M059J (cell line): ENCODE measurements at regions not wholly inside any gene's neighbourhood (a gene's known extent, or its start where the extent isn't known, plus 50 kb on each side); places are given as distances from the start of the nearest gene placed in this dataset.
"Not testable (repeated sequence)": the region's sequence is repeated elsewhere in the genome, so short reads cannot be mapped to it uniquely, and the experiment has no call there.

Source experiments
- DNase-seq: peaks from one replicate; pipeline ENCODE4 v3.0.0-alpha.2; 2012; ENCODE audit warnings: low read depth

DNA sequence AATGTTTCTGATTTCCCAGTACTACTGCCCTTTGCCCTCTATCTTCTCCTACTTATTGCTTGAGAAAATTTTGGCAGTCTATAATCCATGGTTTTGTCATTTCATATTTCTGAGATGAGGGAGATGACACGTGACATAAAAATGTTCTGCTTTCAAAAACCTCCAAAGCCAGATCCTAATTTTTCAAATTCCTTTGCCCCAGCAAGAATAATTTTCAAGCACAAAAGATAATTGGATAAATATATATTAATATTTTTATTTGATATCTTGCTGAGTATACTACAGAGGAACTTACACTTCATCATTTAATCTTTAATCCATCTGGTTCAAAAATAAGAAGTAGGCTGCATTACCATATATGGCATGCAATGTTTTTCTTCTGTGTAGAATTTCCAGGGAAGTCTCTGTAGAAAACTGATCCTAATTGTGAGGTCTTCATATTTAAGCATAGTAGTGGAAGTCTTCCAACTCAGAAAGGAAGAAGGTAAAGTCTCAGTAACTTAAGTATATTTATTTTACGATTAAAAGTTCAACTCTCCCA, 1738.8 kb downstream of the EFNA5 start:
- DNase-seq = no peak

DNA sequence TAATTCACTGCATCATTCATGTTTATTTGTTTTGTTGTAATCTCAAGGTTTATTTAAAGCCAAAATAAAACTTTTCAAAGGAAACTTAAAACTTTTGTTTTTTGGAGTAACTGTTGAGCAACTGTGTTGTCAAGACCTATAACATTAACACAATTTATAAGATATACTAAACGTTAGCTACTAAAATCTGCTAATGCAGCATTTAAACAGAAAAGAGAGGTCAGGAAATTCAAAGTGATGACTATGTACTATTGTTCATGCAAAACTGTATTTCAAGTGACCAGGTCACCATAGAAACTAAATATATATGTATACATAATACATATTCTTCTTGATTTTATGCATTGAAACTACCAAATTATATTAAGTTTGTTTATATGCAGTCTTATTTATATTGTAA, 1740.9 kb downstream of the EFNA5 start:
- no peak for DNase-seq

DNA sequence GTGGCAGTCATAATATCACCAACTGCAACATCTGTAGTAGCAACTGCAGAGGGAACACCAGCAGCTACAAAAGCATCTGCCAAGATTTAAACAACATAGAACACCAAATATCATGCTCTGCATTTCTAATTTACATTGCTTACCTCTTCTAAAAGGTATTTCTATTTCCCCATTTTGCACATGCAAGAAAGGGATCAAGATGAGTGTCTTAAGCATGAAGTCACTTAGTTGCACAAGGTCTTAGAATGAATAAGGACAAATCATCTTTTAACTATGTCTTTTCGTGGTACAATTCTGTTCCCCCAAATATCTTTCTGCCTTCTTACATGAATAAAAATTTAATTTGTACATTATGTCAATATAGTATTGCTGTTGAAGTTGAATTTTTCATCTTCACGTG, 1746.4 kb downstream of the EFNA5 start:
- DNase-seq = peak; percentile 2

DNA sequence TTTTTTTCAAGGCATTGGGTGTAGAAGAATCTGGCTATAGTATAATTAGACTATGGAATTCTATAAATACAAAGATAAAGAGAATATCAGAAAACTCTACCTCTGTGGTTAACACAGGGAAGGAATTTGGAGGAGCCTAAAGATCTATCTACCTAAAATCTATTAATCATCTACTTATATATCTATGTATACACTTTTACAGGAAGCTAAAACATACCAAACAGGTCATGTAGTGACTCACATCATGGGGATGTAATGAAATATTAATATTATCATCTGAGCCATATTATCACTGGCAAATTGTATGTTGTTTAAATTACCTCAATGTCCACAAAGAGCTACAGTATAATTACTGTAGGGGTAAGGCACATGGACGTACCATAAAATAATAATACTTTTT, 1748.2 kb downstream of the EFNA5 start:
- DNase-seq = no peak

DNA sequence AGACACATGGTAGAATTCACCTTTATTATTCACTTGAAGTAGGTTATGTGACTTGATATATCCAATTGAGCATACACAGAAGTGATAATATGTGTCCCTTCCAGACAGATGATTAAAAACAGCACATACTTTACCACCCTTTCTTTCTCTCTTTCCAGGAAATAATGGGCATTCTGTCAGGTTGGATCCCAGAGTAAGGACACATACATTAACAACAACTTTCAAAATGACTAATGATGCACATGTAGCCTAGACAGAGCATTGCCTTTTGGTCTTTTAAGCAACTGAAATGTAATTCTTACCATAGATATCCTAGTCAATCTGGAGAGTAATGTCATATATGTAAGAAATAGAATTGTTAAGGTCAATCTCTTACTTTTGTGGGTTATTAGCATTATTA, 1748.7 kb downstream of the EFNA5 start:
- no peak for DNase-seq

DNA sequence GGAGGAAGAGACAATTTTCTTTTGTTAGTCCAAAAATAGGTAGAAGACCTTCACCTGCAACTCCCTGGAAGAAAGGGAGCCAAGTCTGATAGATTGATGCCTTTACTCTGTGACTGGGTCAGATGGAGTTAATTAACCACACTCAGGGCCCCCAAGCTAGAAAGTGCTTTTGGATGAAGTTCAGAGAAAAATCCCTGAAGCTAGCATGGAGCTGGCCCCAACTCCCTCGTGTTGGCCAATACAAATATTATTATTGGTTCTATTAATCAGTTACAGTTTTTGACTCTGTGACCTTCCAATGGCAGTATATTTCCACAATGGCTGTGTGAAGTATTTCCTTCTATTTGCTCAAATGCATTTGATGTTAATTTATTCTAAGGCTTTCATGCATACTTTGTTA, 1753.5 kb downstream of the EFNA5 start:
- no peak for DNase-seq

DNA sequence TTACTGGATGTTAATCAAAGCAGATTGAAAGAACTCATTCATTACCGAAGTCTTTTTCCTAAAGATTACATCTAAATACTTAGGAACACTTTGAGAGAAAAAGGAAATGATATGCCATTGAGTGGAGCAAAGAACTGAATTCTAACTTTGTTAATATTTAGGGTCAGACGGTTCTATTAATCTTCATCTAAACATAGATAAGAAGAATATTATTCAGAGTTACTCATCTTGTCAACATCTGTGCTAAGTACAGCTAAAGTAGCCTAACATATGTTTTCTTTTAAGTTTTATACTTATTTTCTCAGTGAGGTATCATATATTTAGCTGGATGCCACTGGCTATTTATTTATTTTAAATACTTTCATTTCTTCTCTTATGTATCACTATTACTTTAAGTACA, 1763.7 kb downstream of the EFNA5 start:
- DNase-seq = no peak

DNA sequence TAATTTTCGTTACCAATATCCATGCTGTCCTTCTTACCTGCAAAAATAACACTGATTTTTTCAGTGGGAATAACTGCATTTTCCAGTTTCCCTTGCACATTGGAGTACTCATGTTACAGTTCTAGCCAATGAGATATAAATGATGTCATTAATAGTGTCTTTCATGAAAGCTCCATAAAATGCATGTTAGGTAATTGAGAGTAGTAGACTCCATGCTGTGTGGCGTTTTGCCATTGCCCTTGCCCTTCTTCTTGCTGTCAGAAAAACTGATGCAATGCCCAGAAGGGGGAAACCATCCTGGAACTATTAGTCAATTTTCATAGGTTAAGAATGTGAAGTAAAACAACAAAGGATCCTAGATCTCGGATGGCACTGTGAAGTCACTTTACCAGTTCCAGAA, 1765.3 kb downstream of the EFNA5 start:
- DNase-seq = no peak

DNA sequence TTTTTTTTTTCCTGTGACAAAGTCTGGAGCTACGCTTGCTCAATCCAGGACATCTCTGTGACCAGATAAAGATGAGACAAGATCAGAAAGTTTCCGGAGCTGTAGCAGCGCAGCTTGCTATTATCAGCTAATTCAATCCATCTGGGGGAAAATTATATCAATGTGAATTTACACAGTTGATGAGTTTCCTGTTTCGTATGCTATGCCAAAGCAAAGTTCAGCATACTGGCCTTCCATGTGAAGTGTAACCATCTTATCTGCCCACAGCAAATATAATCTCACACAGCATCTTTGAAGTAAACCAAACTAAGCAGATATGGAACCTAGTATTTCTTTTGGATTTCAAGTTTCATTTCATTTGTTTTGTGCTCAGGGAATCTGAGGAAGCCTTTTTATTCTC, 1767.7 kb downstream of the EFNA5 start:
- DNase-seq = no peak

DNA sequence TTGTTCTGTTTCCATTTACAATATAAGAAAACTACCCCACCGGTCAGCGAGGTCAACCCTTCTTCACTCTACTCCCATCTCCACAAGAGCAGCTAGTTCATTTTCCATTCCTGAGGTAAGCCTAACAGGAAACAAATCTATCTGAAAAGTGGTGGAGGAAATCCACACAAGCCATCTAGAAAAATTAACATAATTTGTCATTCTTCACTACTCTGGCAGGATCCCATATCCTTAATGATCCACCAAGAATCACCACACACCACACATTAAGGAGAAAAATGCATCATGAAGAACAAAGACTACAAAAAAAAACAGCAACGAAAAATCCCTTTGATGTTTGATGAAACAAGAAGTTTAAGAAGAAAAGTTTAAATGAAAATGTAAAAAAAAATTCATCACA, 1771.0 kb downstream of the EFNA5 start:
- DNase-seq = no peak

DNA sequence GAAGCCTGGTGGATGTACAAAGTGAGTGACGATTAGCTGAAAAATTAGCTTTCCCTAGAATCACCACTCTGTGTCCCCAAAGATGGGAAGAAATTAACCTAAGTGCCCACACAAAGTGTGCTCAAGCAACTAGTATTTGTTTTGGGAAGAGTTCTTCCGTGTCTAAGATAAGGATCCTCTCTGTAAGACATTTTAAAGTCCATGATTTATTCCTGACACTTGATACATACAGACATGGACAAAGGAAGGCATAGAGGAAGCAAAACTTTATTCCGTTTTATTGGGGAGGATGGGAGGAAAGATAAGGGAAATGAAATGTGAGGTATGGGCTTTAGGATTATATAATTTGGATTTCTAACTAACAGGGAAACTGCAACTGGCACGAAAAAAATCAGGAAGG, 1772.6 kb downstream of the EFNA5 start:
- no peak for DNase-seq

DNA sequence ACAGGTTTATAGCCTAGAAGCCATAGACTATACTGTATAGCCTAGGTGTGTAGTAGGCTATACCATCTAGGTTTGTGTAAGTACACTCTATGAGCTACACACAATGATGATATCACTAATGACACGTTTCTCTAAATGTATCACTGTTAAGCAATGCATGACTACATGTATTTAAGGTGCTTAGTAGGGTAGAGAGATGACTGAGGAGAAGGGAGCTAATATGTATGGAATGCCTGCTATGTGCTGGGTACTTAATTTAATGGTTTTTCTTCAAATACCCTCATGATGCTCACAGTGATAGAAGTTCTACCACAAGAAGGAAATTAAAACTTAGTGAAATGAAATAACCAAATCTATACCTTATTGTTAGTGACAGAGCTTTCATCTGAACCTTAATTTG, 1785.5 kb downstream of the EFNA5 start:
- DNase-seq = no peak

DNA sequence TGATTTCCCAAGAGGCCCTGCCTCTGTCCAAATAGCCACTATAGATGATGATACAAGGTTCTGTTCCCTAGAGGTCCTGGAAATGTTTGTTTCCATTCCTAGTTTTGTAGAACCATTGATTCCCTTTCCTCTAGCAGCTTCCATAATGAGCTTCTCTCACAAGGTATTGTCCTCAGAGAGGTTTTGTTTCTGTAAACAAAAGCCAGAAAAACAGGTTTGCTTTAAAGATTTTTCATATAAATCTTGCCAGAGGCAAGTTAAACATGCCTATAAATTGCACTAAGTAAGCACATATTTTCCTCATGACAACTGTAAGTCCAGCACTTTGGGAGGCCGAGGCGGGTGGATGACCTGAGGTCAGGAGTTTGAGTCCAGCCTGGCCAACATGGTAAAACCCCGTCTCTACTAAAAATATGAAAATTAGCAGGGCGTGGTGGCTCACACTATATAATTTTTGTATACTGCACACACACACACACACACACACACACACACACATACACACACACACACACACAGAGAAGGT, 1787.7 kb downstream of the EFNA5 start:
- DNase-seq = no peak

DNA sequence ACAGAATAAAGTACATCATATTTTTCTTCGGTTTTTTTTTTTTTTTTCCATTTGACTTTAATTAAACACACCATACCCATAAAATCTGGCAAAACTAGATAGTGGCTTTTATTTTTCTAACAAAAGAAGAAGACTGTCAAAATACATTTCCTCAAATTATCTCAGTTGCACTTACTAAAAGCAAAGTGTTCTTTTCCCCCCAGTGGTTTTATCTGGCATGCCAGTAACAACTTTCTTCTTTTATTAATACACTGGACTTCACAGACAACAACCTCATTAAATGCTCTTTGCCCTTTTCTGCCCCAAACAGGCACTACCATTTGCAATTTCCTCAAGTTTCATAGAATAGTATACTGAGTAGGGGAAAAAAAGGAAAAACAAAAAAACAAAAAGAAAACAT, 1792.3 kb downstream of the EFNA5 start:
- no peak for DNase-seq

DNA sequence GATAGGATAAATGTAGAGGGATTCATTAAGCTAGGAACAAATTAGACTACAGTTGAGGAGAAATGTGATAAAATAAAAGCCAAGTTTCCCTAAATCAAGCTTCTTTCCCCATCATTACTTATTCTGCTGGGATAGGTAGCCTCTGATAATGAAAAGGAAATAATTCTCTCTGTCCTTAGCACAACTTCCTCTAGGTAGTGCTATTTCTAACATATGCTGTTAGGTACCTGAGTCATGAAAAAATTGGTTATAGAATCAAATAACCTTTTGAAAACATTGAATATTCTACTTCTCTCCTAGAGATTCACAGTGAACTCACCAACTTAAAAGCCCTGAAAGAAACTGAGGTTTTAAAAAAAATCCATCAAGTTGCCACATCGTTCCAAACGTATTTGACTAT, 1793.1 kb downstream of the EFNA5 start:
- DNase-seq = no peak

DNA sequence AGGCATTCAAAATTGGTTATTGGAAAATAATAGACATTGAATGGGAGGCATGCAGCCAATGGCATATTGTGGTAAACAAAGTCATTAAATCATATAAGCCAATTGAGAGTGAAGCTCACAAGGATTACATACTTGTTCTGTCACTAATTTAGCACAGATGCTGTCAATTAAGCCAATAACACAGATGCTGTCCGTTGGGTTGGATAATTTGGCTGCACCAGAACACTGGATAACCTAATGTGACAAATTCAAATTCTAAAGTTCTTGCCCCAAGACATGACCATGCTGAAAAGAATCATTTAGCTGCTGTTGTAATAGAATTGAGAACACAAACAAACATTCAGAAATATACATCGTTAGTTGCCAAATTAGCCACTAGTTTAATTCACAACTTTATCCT, 1796.4 kb downstream of the EFNA5 start:
- no peak for DNase-seq

DNA sequence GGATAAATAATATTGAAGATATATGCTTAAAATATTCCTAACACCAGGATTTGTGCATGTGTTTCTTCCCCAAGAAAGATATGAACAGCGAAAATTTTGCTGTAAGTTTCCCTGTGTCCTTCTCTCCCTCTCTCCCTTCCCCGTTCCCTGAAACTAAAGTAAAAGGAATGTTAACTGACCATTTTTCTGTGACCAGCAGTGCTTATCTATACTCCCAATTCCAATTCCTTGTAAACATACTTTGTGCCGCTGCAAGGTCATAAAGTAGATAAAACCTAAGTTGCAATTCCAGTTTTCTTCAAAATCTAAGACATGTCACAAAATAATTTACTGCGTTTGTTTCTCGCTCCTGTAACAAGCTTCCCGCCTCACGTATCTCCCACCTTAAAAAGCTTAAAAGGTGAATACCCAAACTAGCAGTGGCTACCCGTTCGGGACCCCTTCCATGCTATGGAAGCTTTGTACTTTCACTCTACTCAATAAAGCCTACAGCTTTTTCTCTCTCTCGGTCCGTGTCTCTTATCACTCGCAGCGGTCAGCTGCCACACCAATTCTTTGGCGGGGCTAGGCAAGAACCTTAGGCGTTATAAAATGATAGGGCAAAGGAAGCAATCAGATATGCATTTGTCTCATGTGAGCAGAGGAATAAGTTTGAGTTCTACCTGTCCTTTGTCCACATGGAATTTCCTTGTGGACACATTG, 1798.0 kb downstream of the EFNA5 start:
- no peak for DNase-seq

DNA sequence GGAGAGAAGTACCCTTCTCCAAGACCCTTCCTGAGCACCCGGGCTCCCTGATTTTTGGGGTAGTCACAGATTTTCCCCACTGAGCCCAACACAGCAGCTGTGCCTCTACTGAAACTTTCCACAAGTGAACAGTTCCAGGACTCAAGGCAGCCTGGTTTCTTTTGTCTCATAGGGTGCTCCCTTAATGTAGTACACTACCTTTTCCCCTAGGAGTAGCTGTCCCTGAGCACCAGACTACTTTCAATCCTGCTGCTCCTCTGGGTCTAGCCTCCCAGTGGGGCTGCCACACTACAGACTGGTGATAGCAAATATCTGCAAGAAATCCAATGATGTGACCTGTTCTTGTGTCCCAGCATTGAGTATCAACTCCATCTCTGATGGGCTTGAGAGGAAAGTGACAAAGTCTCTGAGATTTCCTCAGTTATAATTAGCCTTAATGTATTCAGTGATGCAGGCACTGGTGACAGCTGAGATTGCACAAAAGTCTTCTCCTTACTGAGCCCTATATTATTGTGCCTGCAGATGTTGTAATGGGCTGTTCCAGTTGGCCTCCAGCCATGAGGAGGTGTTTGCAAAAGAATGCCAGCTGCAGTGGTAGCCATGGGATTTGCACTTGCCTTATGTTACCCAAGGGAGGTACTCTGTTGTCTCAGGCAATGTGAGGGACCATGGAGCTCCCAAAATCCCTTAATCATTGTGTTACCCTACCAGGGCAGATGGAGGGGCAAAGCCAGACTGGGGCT, 1802.5 kb downstream of the EFNA5 start:
- DNase-seq = no peak

DNA sequence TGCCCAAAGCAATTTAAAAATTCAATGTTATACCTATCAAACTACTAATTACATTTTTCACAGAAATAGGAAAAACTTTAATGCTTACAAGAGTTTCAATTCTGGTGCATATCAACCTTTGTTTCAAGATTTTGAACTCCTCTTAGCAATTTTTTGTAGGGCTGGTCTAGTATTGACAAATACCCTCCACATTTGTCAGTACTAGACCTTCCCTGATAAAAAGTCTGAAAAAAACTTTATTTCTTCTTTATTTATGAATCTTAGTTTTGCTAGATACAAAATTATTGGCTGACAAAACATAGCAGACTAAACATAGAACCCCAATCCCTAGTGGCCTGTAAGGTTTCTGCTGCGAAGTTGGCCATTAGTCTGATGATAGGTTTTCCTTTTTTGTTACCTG, 1804.9 kb downstream of the EFNA5 start:
- no peak for DNase-seq

DNA sequence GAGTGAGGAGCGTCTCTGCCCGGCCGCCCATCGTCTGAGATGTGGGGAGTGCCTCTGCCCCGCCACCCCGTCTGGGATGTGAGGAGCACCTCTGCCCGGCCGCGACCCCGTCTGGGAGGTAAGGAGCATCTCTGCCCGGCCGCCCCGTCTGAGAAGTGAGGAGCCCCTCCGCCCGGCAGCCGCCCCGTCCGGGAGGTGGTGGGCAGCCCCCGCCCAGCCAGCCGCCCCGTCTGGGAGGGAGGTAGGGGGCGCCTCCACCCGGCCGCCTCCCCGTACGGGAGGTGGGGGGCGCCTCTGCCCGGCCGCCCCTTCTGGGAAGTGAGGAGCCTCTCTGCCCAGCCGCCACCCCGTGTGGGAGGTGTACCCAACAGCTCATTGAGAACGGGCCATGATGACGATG, 1811.4 kb downstream of the EFNA5 start:
- not testable (repeated sequence) for DNase-seq

DNA sequence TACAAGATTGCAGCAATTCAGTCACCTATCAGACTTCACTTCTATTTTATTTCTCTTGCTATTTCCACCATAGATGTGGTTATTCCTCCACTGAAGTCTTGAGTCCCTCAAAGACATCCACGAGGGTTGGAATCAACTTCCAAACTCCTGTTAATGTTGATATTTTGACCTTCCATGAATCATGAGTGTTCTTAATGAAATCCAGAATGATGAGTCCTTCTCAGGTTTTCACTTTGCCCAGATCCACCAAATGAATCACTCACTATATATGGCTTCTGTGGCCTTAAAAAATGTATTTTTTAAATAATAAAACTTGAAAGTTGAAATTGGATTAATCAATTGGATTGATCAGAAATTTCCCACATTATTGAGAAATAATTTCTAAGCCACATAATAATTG, 1821.0 kb downstream of the EFNA5 start:
- no peak for DNase-seq

DNA sequence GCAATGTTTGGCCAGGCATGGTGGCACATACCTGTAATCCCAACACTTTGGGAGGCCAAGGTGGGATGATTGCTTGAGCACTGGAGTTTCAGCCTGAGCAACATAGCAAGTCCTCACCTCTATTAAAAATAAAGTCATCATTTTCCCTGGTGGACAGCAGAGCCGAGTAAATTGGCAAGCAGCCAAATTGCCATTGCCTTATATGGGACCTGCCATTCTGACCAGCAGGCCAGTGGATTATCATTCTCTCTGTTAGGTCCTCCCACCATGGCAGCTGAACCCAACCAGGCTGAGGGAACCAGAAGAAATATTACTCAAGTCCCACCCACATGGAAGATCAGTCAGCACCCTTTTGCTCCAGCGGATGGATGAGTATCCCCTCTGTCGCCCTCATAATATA, 1829.9 kb downstream of the EFNA5 start:
- no peak for DNase-seq

DNA sequence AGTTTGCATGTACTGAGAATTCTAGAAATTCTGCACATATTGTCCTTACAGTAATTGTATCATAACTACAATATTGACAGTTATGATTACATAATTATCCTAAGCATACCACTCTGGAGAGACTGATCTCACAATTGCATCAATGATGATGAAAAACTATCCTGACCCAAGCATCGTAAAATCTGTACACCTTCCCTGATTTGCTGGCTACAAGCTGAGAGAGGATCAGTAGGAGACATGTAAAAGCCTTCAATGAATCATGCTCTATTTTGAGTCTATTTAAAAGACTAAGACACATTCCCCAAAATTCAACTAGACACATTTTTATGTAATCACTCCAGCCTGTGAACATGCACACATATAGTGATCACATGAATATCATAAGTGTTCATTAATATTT, 1833.8 kb downstream of the EFNA5 start:
- DNase-seq = no peak
